Suprapubic skin (tissue), 3 donors: ENCODE measurements at regions not wholly inside any gene's neighbourhood (a gene's known extent, or its start where the extent isn't known, plus 50 kb on each side); places are given as distances from the start of the nearest gene placed in this dataset.

Experiments
- CTCF ChIP-seq, 2 donors: fragments of 200-600 bp in 1 of 2; fragments of 450-650 bp in 1 of 2; sonication (generic) in 1 of 2; IDR thresholded peaks; one replicate each; pipeline ENCODE4 v1.5.1; 2016 to 2019; ENCODE audit warnings: antibody characterized with exemption in 2 of 2, mild to moderate bottlenecking in 1 of 2, moderate library complexity in 1 of 2
- POLR2A ChIP-seq, 2 donors: fragments of 450-650 bp; IDR thresholded peaks; one replicate each; pipeline ENCODE4 v1.6.1; 2017; ENCODE audit warnings: antibody characterized with exemption in 2 of 2, mild to moderate bottlenecking in 2 of 2, moderate library complexity in 2 of 2

- no peak for TF ChIP-seq CTCF (IDR thresholded peaks at IDR 0.05)
- TF ChIP-seq POLR2A (IDR thresholded peaks at IDR 0.05), result no peak
Measured at GRCh38 chr20:47990507-47991150, 205.3 kb upstream of the SULF2 start.
